ENCODE measurements at regions not wholly inside any gene's neighbourhood (a gene's known extent, or its start where the extent isn't known, plus 50 kb on each side); places are given as distances from the start of the nearest gene placed in this dataset.

GRCh38 chr1:106181866-106182265, 874.6 kb upstream of the PRMT6 start:
- H3K9ac ChIP-seq (ENCODE audit: extremely low read depth, insufficient read length, low read length): no peak overlapping the region
- no peaks in the 10 kb centered on the region for H3K4me1 Mint-ChIP-seq
- no peak overlapping the region for H2BK15ac ChIP-seq (ENCODE audit: low read depth, low read length)
- H3K27me3 Mint-ChIP-seq (ENCODE audit: low read depth): no peaks in the 10 kb centered on the region
- TF ChIP-seq CTCF (conservative IDR thresholded peaks at IDR 0.05): no peak
- no peak overlapping the region for H2AFZ ChIP-seq (ENCODE audit: low read length)
- no peak overlapping the region for H3K4me3 Mint-ChIP-seq
- no peak overlapping the region for H3K4ac ChIP-seq (ENCODE audit: low read depth, low read length)
- no peak overlapping the region for H4K5ac ChIP-seq (ENCODE audit: insufficient read length, low read depth, low read length)
- H2BK20ac ChIP-seq (ENCODE audit: low read depth, low read length, poor library complexity, severe bottlenecking): no peak overlapping the region
- no peak overlapping the region for H3K56ac ChIP-seq (ENCODE audit: insufficient read length, low read depth, low read length)
- H3K4me1 ChIP-seq (ENCODE audit: insufficient read depth, low read length): no peaks in the 10 kb centered on the region
- no peaks in the 10 kb centered on the region for H3K27me3 ChIP-seq (ENCODE audit: insufficient read depth, low read length)
- no peak for DNase-seq
- no peak overlapping the region for H3K18ac ChIP-seq (ENCODE audit: insufficient read length, low read depth, low read length)
- H2BK5ac ChIP-seq (ENCODE audit: insufficient read length, low read length): no peak overlapping the region
- H3K36me3 Mint-ChIP-seq (ENCODE audit: insufficient read depth in 1 of 3, low read depth in 3 of 3): peaks cover 0 to 7% (median 7%) of the 10 kb centered on the region in 3 experiments; a peak in 5 of 7 replicates
- H4K91ac ChIP-seq (ENCODE audit: insufficient read length, low read depth, low read length): no peak overlapping the region
- no peak overlapping the region for H3K4me2 ChIP-seq (ENCODE audit: insufficient read depth, insufficient read length, low read length)
- H3K23me2 ChIP-seq (ENCODE audit: insufficient read length, low read depth, low read length, poor library complexity, severe bottlenecking): no peaks in the 10 kb centered on the region
- H3K23ac ChIP-seq (ENCODE audit: insufficient read length, low read depth, low read length): no peak overlapping the region
- H3K9me3 ChIP-seq (ENCODE audit: control insufficient read depth, low read depth, low read length): no peaks in the 10 kb centered on the region
- no peak overlapping the region for H4K8ac ChIP-seq (replicated peaks; ENCODE audit: insufficient read length, low read depth, low read length)
- H2BK12ac ChIP-seq (ENCODE audit: insufficient read length, low read depth, low read length): no peak overlapping the region
- no peaks in the 10 kb centered on the region for H3K79me2 ChIP-seq (ENCODE audit: insufficient read depth, low read length)
- no peak overlapping the region for H3T11ph ChIP-seq (ENCODE audit: low read length)
- H3K27ac ChIP-seq (ENCODE audit: insufficient read length, low read depth, low read length): no peak overlapping the region
- H3K9me3 Mint-ChIP-seq: peaks cover 14 to 19% of the 10 kb centered on the region in 2 experiments
- H4K20me1 ChIP-seq (ENCODE audit: control insufficient read depth, insufficient read depth, insufficient read length): no peaks in the 10 kb centered on the region
- H3K79me1 ChIP-seq (ENCODE audit: insufficient read depth, low read depth, low read length, poor library complexity, severe bottlenecking): no peaks in the 10 kb centered on the region
- H3K14ac ChIP-seq (ENCODE audit: insufficient read depth, low read length): no peak overlapping the region
- no peak overlapping the region for H2AK5ac ChIP-seq (ENCODE audit: insufficient read length, low read length)
- H3K27ac Mint-ChIP-seq: no peak overlapping the region
- no peak overlapping the region for H2BK120ac ChIP-seq (ENCODE audit: low read depth, low read length, poor library complexity, severe bottlenecking)

Measured in H9 (cell line).